Progenitor cell of endocrine pancreas (in vitro differentiated cells): ENCODE measurements at regions not wholly inside any gene's neighbourhood (a gene's known extent, or its start where the extent isn't known, plus 50 kb on each side); places are given as distances from the start of the nearest gene placed in this dataset.
A peak's percentile ranks its signal among the peaks of the same experiment; 100 is the strongest.

Experiments
- DNase-seq: peaks from one replicate; pipeline ENCODE4 v3.0.0; 2021; ENCODE audit warnings: low spot score; ENCODE audit not compliant: unreplicated experiment
- H3K27ac Mint-ChIP-seq: 2 replicates; pipeline ENCODE4 v1.8.0; 2021; ENCODE audit warnings: mild to moderate bottlenecking, moderate library complexity, mixed read lengths
- H3K27me3 Mint-ChIP-seq: 2 replicates; pipeline ENCODE4 v1.8.0; 2021; ENCODE audit warnings: mixed read lengths
- H3K36me3 Mint-ChIP-seq: 2 replicates; pipeline ENCODE4 v1.8.0; 2022; ENCODE audit warnings: mixed read lengths; ENCODE audit not compliant: insufficient read depth
- H3K4me1 Mint-ChIP-seq: 2 replicates; pipeline ENCODE4 v1.8.0; 2021; ENCODE audit warnings: low read depth, mixed read lengths
- H3K4me3 Mint-ChIP-seq: 2 replicates; pipeline ENCODE4 v1.8.0; 2021; ENCODE audit warnings: low read depth, mild to moderate bottlenecking, moderate library complexity, mixed read lengths
- H3K9me3 Mint-ChIP-seq: 2 replicates; pipeline ENCODE4 v1.8.0; 2021; ENCODE audit warnings: low read depth, mixed read lengths
- CTCF ChIP-seq: fragments of 200-600 bp; sonication (generic); IDR thresholded peaks from one replicate; pipeline ENCODE4 v1.5.0; 2021; ENCODE audit warnings: antibody characterized with exemption, mild to moderate bottlenecking; ENCODE audit not compliant: unreplicated experiment

GRCh38 chr11:8765294-8765693 lies 82.7 kb downstream of the RPL27A start:
- no peaks in the 10 kb centered on the region for H3K9me3 Mint-ChIP-seq
- no peak for TF ChIP-seq CTCF
- H3K36me3 Mint-ChIP-seq = peaks cover 3% of the 10 kb centered on the region
- H3K4me1 Mint-ChIP-seq = peaks cover 21% of the 10 kb centered on the region
- H3K27me3 Mint-ChIP-seq = no peaks in the 10 kb centered on the region
- no peak overlapping the region for H3K4me3 Mint-ChIP-seq
- DNase-seq = no peak
- H3K27ac Mint-ChIP-seq = peak overlapping the region; percentile 95

GRCh38 chr11:8766043-8766987 lies 83.7 kb downstream of the RPL27A start:
- no peak overlapping the region for H3K4me3 Mint-ChIP-seq
- no peak for DNase-seq
- peaks cover 3% of the 10 kb centered on the region for H3K36me3 Mint-ChIP-seq
- H3K27ac Mint-ChIP-seq = peak overlapping the region; percentile 76
- H3K27me3 Mint-ChIP-seq = no peaks in the 10 kb centered on the region
- TF ChIP-seq CTCF = no peak
- peaks cover 21% of the 10 kb centered on the region for H3K4me1 Mint-ChIP-seq
- no peaks in the 10 kb centered on the region for H3K9me3 Mint-ChIP-seq

GRCh38 chr11:8766988-8767374 lies 84.4 kb downstream of the RPL27A start:
- Mint-ChIP-seq H3K27ac (no peak overlapping the region), H3K4me3 (no peak overlapping the region), H3K9me3 (no peaks in the 10 kb centered on the region), H3K27me3 (no peaks in the 10 kb centered on the region), H3K36me3 (peaks cover 3% of the 10 kb centered on the region), H3K4me1 (peaks cover 21% of the 10 kb centered on the region)
- DNase-seq = no peak
- no peak for TF ChIP-seq CTCF

- TF ChIP-seq CTCF = no peak
- Mint-ChIP-seq H3K4me1 (peaks cover 21% of the 10 kb centered on the region), H3K27ac (peak overlapping the region; percentile 41), H3K4me3 (no peak overlapping the region), H3K9me3 (no peaks in the 10 kb centered on the region), H3K36me3 (peaks cover 3% of the 10 kb centered on the region), H3K27me3 (no peaks in the 10 kb centered on the region)
- DNase-seq = no peak
Measured at GRCh38 chr11:8767466-8768142, 85.0 kb downstream of the RPL27A start.

- no peak for DNase-seq
- peaks cover 21% of the 10 kb centered on the region for H3K4me1 Mint-ChIP-seq
- no peaks in the 10 kb centered on the region for H3K9me3 Mint-ChIP-seq
- peak overlapping the region; percentile 38 for H3K27ac Mint-ChIP-seq
- no peak overlapping the region for H3K4me3 Mint-ChIP-seq
- no peaks in the 10 kb centered on the region for H3K27me3 Mint-ChIP-seq
- TF ChIP-seq CTCF = no peak
- H3K36me3 Mint-ChIP-seq = peaks cover 1% of the 10 kb centered on the region
Measured at GRCh38 chr11:8768625-8769333, 86.2 kb downstream of the RPL27A start.
